ENCODE measurements at regions not wholly inside any gene's neighbourhood (a gene's known extent, or its start where the extent isn't known, plus 50 kb on each side); places are given as distances from the start of the nearest gene placed in this dataset.
A peak's percentile ranks its signal among the peaks of the same experiment; 100 is the strongest.

DNA sequence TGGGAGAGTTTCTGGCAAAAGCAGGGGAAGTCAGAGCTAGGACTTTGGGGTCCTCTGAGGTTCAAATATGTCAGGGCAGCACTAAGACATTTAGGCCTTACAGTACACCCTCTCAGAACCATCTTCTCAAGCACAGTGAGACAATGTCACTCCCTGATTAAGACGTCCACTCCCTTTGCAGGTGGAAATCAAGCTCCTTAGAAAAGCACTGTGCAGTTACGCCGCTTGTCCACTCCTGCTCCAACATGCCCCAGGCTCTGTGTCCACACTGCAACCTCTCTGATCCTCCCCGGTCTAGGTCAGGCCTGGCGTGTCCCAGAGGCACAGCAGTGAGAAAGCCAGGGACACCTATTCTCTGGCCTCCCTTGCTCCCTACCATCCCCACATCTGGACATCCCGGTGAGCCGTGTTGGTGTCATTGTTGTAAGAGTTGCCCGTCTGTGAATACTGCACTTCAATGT is 528.6 kb upstream of the ID2 start:
- no peaks in the 10 kb centered on the region for H3K27me3 Mint-ChIP-seq (ENCODE audit: unreplicated experiment)
- H3K36me3 Mint-ChIP-seq (ENCODE audit: unreplicated experiment), result no peaks in the 10 kb centered on the region
- no peak overlapping the region for H3K27ac Mint-ChIP-seq (ENCODE audit: unreplicated experiment)

DNA sequence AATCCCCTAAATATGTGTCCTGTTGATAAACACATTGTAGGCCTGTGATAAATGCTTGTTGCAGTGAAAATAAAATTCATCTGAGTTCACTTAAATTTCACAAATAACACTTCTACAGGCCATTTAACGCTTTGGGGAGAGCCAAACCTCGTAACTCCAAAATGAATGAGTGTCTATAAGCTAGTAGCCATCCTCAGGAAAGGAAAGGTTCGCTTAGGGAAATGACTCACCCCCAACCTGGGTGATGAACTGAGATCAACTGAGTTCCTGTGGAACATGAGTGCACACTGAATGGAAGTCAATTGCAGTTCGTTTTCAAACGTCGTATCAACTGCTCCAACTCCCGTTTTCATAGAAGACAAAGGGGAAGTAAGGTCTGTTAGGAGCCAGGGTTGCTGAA is 527.6 kb upstream of the ID2 start:
- H3K27ac Mint-ChIP-seq (ENCODE audit: unreplicated experiment), result no peak overlapping the region
- H3K4me3 Mint-ChIP-seq (ENCODE audit: unreplicated experiment), result no peak overlapping the region
- TF ChIP-seq, protein P1, sequence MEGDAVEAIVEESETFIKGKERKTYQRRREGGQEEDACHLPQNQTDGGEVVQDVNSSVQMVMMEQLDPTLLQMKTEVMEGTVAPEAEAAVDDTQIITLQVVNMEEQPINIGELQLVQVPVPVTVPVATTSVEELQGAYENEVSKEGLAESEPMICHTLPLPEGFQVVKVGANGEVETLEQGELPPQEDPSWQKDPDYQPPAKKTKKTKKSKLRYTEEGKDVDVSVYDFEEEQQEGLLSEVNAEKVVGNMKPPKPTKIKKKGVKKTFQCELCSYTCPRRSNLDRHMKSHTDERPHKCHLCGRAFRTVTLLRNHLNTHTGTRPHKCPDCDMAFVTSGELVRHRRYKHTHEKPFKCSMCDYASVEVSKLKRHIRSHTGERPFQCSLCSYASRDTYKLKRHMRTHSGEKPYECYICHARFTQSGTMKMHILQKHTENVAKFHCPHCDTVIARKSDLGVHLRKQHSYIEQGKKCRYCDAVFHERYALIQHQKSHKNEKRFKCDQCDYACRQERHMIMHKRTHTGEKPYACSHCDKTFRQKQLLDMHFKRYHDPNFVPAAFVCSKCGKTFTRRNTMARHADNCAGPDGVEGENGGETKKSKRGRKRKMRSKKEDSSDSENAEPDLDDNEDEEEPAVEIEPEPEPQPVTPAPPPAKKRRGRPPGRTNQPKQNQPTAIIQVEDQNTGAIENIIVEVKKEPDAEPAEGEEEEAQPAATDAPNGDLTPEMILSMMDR (IDR thresholded peaks at IDR 0.05), result no peak

More for the DNA sequence above, 528.6 kb upstream of the ID2 start:
- Mint-ChIP-seq H3K4me3 (ENCODE audit: unreplicated experiment) (no peak overlapping the region), H3K4me1 (ENCODE audit: unreplicated experiment) (peaks cover 17% of the 10 kb centered on the region), H3K9me3 (ENCODE audit: unreplicated experiment) (no peaks in the 10 kb centered on the region)
- TF ChIP-seq, protein P1 (IDR thresholded peaks at IDR 0.05), result no peak
- peak; percentile 30 for DNase-seq (ENCODE audit: extremely low spot score, unreplicated experiment)

DNA sequence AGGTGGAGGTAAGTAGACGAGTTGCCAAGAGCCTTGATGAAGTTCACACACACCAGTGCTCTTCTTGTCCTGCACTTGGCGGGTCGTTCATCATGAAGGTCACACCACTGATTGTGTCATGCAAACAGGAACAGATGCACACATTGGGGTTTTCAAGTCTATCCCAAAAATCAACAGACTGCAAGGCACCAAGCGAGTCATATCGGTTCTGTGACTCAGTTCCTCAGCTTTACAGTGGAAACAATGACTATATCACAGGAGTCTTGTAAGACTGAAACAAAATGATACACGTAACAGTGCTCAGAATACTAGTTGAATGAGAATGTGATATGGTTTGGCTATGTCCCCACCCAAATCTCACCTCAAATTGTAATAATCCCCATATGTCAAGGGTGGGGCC is 526.9 kb upstream of the ID2 start:
- Mint-ChIP-seq H3K4me1 (ENCODE audit: unreplicated experiment) (peaks cover 10% of the 10 kb centered on the region), H3K27ac (ENCODE audit: unreplicated experiment) (no peak overlapping the region), H3K9me3 (ENCODE audit: unreplicated experiment) (no peaks in the 10 kb centered on the region), H3K36me3 (ENCODE audit: unreplicated experiment) (no peaks in the 10 kb centered on the region), H3K27me3 (ENCODE audit: unreplicated experiment) (no peaks in the 10 kb centered on the region), H3K4me3 (ENCODE audit: unreplicated experiment) (no peak overlapping the region)
- TF ChIP-seq, protein P1 (IDR thresholded peaks at IDR 0.05), result no peak
- peak; percentile 32 for DNase-seq (ENCODE audit: extremely low spot score, unreplicated experiment)

More for the DNA sequence above, 527.6 kb upstream of the ID2 start:
- no peak for DNase-seq (ENCODE audit: extremely low spot score, unreplicated experiment)
- peaks cover 10% of the 10 kb centered on the region for H3K4me1 Mint-ChIP-seq (ENCODE audit: unreplicated experiment)
- no peaks in the 10 kb centered on the region for H3K36me3 Mint-ChIP-seq (ENCODE audit: unreplicated experiment)
- H3K27me3 Mint-ChIP-seq (ENCODE audit: unreplicated experiment), result no peaks in the 10 kb centered on the region
- no peaks in the 10 kb centered on the region for H3K9me3 Mint-ChIP-seq (ENCODE audit: unreplicated experiment)

DNA sequence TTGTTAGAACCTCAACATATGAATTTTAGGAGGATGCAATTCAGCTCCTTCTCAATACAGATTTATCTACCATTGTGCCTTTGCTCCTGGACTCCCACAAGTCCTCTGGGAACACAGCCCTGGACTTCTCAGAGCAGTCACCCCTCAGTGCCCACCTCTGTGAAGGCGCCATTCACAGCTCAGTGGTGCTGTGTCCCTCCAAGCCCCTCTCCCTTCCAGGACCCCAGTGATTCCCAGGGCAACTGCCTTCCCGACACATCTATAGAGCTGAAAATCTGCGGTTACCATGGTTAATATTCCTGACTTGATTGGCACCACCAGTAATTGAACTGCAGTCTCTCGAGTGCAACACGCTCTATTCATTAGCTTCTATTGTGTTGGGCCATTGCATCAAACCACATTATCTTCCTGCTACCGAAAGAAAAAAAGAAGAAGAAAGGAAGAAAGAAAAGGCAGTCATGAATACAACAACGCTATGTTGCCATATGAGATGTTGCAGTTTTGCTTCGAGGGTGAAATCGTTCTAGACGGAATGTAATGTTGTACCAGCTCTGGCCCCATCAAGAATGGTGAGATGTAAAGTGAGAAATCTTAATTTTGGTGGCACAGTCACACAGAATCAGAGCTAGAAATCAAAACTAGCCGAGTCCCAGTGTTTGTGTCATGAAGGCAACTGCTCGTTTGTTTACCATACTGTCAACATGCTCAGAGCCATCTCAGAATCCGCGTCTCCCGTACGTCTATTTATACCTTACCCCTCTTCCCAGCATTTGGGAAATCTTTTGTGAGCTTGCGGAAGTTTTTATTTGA is 524.0 kb upstream of the ID2 start:
- H3K36me3 Mint-ChIP-seq (ENCODE audit: unreplicated experiment), result no peaks in the 10 kb centered on the region
- TF ChIP-seq, protein P1 (IDR thresholded peaks at IDR 0.05), result no peak
- H3K27ac Mint-ChIP-seq (ENCODE audit: unreplicated experiment), result no peak overlapping the region
- no peaks in the 10 kb centered on the region for H3K27me3 Mint-ChIP-seq (ENCODE audit: unreplicated experiment)
- H3K4me1 Mint-ChIP-seq (ENCODE audit: unreplicated experiment), result peaks cover 5% of the 10 kb centered on the region
- no peaks in the 10 kb centered on the region for H3K9me3 Mint-ChIP-seq (ENCODE audit: unreplicated experiment)
- DNase-seq (ENCODE audit: extremely low spot score, unreplicated experiment), result peak; percentile 57
- no peak overlapping the region for H3K4me3 Mint-ChIP-seq (ENCODE audit: unreplicated experiment)

DNA sequence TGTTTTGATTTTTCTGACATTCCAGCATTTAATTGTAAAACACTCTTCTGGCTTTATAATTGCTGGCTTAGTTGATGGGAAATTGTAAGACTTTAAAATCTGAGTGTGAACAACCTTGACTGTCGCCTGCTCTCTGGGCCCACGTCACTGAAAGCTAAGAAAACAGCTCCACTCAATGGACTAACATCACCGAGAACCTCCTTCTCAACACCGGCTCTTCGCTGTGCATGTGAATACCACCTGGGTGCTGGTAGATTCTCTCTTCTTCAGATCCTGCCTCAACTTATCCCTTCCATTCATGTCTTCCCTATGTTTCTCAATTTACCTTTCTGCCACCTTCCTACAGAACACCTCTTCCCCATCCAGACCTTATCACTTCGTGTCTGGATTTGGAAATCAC is 523.1 kb upstream of the ID2 start:
- Mint-ChIP-seq H3K27ac (ENCODE audit: unreplicated experiment) (no peak overlapping the region), H3K36me3 (ENCODE audit: unreplicated experiment) (no peaks in the 10 kb centered on the region), H3K4me1 (ENCODE audit: unreplicated experiment) (peaks cover 5% of the 10 kb centered on the region), H3K4me3 (ENCODE audit: unreplicated experiment) (no peak overlapping the region), H3K27me3 (ENCODE audit: unreplicated experiment) (no peaks in the 10 kb centered on the region), H3K9me3 (ENCODE audit: unreplicated experiment) (no peaks in the 10 kb centered on the region)
- TF ChIP-seq, protein P1 (IDR thresholded peaks at IDR 0.05), result no peak
- DNase-seq (ENCODE audit: extremely low spot score, unreplicated experiment), result no peak
